HG03442 (cell line): ENCODE measurements at regions not wholly inside any gene's neighbourhood (a gene's known extent, or its start where the extent isn't known, plus 50 kb on each side); places are given as distances from the start of the nearest gene placed in this dataset.
"Not testable (repeated sequence)": the region's sequence is repeated elsewhere in the genome, so short reads cannot be mapped to it uniquely, and the experiment has no call there.

Experiments used
- ATAC-seq: cut with Tn5 transposase; IDR thresholded peaks from one replicate; pipeline ENCODE4 v1.9.1; 2021; ENCODE audit warnings: mild to moderate bottlenecking, moderate library complexity; ENCODE audit not compliant: unreplicated experiment

DNA sequence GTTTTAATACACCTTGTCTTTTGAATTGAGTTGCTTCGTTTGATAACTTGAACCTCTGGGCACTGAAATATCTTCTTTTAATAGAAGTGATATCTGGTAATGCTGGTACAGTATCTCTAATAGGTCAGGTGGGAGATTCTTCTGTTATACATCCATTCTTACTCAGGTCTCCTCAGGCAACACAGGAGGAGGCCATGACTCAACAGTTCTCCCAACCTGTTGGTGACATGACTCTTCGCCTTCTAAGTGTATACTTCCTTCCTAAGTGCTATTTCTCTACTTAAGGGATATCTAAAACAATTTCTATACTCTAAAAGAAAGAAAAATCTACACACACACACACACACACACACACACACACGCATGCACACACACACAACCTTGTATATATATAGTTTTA lies 509.1 kb downstream of the PCNX1 start:
- no peak for ATAC-seq

DNA sequence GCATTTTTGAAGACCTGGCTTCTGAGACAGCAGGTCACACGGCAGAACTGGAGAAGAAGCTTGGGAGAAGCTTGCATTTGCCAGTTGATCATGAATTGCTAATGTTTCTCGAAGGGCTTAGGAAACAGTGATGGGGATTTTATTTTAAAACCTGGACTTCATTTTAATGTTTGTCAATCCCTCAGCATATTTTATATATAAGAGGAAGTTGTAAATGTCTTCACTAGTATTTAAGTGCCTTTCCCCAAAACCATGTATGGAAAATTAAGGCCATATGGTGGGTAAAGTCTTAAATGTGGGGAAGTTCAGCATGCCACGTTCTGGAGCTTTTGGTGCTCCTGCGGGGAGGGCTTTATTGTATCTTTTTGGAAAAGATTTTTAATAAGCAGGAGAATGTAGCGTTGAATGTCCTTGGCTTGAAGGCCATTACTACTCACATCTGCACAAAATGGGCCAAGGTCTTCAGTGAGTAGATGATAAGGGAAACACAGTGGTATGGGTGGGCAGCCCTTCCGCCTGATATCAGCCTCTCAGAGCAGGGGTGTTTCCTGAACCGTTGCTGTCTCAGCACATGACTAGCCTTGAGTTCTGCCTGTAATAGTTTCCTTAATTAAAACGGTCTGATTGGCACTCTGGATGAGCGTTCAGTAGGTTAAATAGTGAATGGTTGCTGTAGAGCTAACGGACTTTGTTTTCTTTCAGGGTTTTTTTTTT lies 511.4 kb downstream of the PCNX1 start:
- no peak for ATAC-seq

DNA sequence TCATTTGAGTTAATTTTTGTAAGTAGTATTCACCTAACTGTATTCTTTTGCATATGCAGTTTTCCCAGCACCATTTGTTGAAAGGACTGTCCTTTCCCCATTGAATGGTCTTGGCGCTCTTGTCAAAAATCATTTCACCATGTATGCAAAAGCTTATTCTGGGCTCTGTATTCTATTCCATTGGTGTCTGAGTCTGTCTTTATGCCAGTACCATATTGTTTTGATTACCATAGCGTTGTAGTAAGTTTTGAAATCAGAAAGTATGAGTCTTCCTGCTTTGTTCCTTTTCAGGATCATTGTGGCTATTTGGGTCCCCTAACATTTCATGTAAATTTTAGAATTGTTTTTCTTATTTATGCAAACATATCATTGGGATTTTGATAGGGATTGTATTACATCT lies 508.7 kb upstream of the RGS6 start:
- no peak for ATAC-seq

GRCh38 chr14:71424941-71425340 lies 507.3 kb upstream of the RGS6 start:
- no peak for ATAC-seq

DNA sequence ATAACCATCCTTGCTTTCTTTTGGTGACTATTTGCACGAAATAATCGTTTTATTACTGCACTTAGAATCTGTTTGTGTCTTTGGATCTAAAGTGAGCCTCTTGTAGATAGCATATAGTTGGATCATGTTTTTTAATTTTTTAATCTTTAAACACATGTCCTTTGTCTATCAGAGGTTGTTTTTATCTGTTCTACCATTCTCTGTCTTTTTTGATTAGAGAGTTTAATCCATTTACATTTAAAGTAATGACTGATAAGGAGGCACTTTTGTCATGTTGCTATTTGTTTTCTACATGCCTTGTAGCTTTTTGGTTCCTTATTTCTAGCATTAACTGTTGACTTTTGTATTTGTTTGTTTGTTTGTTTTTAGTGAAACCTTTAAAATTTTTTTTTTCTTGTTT lies 506.2 kb upstream of the RGS6 start:
- no peak for ATAC-seq

- ATAC-seq = no peak
Measured at GRCh38 chr14:71429902-71430301, 502.3 kb upstream of the RGS6 start.

DNA sequence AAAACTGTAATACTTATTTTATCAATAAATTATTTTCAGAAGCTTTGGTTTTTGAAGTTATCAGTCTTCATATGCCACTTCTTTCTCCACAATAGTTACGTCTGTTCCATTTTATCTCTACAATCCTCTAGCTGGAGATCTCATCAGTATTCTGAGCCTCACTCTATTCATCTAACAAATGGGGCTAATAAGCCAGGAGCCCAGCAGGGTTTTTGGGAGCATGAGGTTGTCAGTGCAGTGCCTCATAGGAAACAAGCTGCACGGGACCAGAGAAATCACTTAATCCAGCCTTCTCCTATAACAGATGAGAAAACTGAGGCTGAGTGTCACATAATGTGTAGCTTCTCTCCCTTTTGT lies 501.9 kb upstream of the RGS6 start:
- no peak for ATAC-seq

DNA sequence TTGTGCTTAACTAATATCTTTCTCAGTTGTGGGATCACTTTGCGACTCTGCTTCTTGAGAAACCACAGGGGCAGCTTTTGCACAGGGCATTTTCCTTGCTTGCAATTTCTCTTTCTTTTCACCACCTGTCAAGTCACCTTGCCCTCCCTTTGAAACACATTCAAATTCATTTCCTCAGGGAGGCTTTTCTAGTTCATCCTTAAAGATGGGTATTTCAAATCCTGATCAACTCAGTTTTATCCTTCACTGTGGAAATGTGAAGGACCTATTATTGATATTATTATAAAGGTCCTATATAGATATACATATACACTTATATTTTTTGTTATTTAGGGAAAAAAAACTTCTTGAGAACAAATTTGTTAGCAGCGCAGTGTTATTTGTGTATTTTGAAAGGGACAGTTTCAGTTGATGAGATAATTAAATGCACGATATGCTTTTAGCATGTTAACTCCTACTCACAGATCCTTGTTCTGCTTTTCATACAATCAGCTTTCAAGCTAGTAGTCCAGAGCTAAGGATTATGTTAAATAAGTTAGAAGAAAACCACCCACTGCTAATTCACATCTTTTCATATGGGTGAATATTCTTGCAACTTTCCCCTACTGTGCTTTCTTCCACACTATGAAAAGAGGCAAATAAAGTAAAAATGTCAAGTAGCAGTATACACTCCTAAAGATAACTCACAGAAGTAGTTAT lies 501.4 kb upstream of the RGS6 start:
- peak; percentile 45 for ATAC-seq

- no peak for ATAC-seq
Measured at GRCh38 chr14:71432334-71433110, 499.7 kb upstream of the RGS6 start.

DNA sequence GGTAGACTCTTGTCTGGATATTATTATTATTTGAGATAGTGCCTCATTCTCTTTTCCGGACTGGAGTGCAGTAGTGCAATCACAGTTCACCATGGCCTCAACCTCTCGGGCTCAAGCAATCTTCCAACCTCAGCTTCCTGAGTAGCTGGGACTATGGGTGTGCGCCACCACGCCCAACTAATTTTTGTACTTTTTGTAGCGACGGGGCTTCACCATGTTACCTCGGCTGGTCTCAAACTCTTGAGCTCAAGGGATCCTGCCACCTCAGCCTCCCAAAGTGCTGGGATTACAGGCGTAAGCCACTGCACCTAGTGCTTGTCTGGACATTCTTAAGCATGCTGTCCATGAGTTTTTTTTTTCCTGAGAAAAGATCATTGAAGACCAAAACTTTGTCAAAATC lies 498.9 kb upstream of the RGS6 start:
- no peak for ATAC-seq

DNA sequence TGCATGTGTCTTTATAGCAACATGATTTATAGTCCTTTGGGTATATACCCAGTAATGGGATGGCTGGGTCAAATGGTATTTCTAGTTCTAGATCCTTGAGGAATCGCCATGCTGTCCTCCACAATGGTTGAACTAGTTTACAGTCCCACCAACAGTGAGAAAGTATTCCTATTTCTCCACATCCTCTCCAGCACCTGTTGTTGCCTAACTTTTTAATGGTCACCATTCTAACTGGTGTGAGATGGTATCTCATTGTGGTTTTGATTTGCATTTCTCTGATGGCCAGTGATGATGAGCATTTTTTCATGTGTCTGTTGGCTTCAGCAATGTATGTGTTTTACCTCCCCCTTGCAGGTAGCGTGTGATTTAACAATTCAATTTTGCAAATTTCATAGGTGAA lies 496.6 kb upstream of the RGS6 start:
- not testable (repeated sequence) for ATAC-seq

GRCh38 chr14:71437870-71438269 lies 494.4 kb upstream of the RGS6 start:
- ATAC-seq = no peak

DNA sequence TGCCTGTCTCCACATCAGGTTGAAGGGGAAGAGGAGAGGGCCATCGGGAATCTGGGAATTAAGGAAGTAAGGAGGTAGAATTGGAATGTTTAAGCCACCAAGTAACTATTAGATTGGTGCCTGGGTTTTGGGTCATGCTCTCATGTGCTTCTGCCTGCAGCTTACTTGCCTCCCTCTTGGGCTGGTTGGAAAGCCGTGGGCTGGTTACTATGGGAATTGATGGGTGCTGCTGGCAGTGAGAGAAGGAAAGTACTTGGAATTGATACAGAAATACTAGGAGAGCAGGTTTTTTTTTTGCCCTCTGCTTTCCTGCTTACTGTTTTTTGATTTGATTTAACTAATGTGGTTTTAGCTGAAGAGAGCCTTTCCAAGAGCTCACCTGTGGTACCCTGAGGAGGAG lies 493.5 kb upstream of the RGS6 start:
- no peak for ATAC-seq

DNA sequence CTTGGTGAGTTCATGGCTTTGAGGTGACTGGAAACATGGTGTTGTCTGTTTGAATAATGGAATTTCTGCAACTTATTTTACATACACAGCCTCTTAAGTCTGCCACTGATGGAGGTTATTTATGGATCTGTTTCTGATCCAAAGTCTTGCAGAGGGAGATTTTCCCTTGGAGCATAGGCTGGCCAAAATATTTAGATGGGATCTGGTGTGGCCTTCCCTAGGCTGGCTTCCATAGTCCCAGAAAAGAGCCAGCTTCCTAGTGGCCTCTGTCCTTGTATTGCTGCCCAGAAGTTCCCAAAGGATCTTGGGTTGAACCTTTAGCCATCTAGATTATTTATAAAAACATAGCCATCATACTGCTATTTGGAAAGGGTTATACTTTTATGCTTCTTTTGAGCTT lies 491.1 kb upstream of the RGS6 start:
- ATAC-seq = no peak

GRCh38 chr14:71444030-71444822 lies 488.0 kb upstream of the RGS6 start:
- no peak for ATAC-seq

DNA sequence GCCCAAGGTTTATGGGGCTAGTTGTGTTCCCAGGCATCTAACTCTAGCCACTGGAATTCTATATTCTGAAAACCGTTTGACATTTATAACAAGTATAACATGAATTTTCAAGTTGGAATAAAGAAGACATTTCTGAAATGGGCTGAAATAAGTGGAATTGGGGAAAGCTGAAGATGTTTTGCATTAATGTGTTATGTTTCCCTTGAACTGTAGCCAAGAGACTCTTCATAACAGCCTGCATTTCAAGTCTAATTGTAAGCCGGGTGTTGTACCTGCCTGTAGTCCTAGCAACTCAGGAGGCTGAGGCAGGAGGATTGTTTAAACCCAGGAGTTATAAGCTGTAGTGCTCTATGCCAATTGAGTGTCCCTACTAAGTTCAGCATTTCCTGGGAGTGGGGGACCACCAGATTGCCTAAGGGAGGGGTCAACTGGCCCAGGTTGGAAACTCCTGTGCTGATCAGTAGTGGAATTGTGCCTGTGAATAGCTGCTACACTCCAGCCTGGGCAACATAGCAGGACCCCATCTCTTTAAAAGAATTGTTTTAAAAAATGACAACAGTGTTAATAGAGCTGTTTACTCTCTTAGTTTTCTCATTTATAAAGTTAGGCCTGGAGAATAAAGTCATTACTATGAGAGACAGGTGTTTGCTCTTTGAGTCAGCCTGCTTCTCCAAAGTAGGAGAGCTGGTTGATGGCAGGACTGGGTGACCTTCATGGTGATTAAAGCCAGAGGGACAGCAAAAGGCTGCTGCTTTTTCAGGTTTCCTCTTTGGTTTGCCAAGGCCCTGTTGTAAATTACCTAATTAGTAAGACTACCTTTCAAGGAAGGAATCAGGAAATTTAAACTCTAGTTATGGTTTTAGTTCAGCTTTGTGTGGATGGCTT lies 483.6 kb upstream of the RGS6 start:
- ATAC-seq = no peak

DNA sequence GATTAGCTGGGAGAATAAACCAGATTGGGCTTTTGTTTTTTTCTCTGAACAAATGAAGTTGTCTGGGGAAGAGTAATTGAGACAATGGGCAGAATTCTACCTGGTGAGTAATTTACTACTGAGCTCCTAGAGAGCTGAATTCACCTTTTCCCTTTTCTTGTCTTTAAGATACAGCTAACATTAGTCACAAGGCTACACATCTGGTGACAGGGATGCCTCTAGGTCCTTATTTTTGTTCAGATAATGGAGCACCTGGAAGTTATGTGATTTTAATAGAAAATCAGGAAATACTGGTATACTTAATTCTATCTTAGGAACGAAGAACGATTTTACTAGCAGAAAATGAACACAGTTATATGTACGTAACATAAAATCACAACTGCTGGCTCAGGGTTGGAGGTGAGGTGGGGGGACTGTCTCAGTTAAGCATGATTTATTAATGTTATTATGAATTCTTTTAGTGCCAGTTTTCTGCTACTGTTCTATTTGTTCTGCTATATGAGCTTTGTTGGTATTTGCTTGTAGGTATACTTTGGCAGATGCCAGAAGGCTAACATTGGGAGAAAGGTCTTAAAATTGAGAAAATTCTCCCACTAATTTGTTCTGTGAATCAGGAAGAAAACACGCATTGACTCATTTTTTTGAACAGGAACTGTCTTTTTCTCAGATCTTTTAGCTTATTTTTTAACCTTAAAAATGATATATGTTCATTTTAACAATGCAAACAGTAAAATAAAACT lies 482.7 kb upstream of the RGS6 start:
- no peak for ATAC-seq

- ATAC-seq = no peak
Measured at GRCh38 chr14:71451501-71451900, 480.7 kb upstream of the RGS6 start.

- no peak for ATAC-seq
Measured at GRCh38 chr14:71452539-71452938, 479.7 kb upstream of the RGS6 start.

- ATAC-seq = no peak
Measured at GRCh38 chr14:71452987-71453386, 479.2 kb upstream of the RGS6 start.
